Thyroid gland (tissue), 4 donors: ENCODE measurements at regions not wholly inside any gene's neighbourhood (a gene's known extent, or its start where the extent isn't known, plus 50 kb on each side); places are given as distances from the start of the nearest gene placed in this dataset.
"Not testable (repeated sequence)": the region's sequence is repeated elsewhere in the genome, so short reads cannot be mapped to it uniquely, and the experiment has no call there.

Experiments
- CTCF ChIP-seq, 6 experiments: fragments of 200-600 bp in 3 of 6; fragments of 450-650 bp in 3 of 6; sonication (generic) in 3 of 6; IDR thresholded peaks; one replicate each; pipeline ENCODE4 v1.5.1; 2016 to 2019; ENCODE audit warnings: antibody characterized with exemption in 6 of 6, mild to moderate bottlenecking in 2 of 6, inconsistent platforms in 1 of 6, moderate library complexity in 1 of 6
- POLR2A ChIP-seq, 2 donors: fragments of 450-650 bp; IDR thresholded peaks; one replicate each; pipeline ENCODE4 v1.6.1; 2017; ENCODE audit warnings: antibody characterized with exemption in 2 of 2, mild to moderate bottlenecking in 2 of 2, moderate library complexity in 1 of 2

GRCh38 chr3:76315906-76316305, 530.6 kb upstream of the ZNF717 start:
- TF ChIP-seq CTCF, POLR2A (IDR thresholded peaks at IDR 0.05): not testable (repeated sequence)
